Stromal cell of bone marrow (primary cell): ENCODE measurements at regions not wholly inside any gene's neighbourhood (a gene's known extent, or its start where the extent isn't known, plus 50 kb on each side); places are given as distances from the start of the nearest gene placed in this dataset.

Experiments
- DNase-seq: peaks from one replicate; pipeline ENCODE4 v3.0.0-alpha.2; 2012; ENCODE audit warnings: low read depth

- DNase-seq = no peak
These were observed 49.8 kb upstream of the FHIP2A start for GRCh38 chr10:114771749-114772148.
